Fibroblast of skin of scalp (primary cell): ENCODE measurements at regions not wholly inside any gene's neighbourhood (a gene's known extent, or its start where the extent isn't known, plus 50 kb on each side); places are given as distances from the start of the nearest gene placed in this dataset.
"Not testable (repeated sequence)": the region's sequence is repeated elsewhere in the genome, so short reads cannot be mapped to it uniquely, and the experiment has no call there.

Experiments used
- DNase-seq: peaks from one replicate; pipeline ENCODE4 v3.0.0-alpha.2; 2013

GRCh38 chr4:17436047-17436749 is 75.7 kb downstream of the QDPR start:
- DNase-seq, result not testable (repeated sequence)

- peak; percentile 6 for DNase-seq
These were observed 78.1 kb downstream of the QDPR start for GRCh38 chr4:17433827-17434226.

DNA sequence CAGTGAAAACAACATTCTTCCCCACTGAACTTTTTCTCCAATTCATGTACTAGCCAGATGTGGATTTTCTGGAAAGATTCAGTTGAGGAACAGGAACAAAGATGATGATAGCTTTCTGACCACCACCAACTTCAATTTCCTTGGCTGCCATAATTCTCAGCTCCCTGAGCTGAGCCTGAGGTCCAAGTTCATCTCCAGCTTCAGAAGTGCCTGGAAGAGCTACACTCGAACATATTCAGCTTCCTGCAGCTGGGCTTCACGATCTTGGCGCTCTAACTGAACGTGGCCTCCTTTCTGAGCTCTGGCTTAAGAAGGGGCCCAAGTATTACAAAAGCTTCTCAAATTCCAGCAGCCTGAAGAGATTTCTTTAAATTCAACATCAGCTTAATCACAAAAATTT is 83.9 kb downstream of the QDPR start:
- DNase-seq, result no peak

GRCh38 chr4:17426222-17426621 is 85.7 kb downstream of the QDPR start:
- DNase-seq, result no peak

DNA sequence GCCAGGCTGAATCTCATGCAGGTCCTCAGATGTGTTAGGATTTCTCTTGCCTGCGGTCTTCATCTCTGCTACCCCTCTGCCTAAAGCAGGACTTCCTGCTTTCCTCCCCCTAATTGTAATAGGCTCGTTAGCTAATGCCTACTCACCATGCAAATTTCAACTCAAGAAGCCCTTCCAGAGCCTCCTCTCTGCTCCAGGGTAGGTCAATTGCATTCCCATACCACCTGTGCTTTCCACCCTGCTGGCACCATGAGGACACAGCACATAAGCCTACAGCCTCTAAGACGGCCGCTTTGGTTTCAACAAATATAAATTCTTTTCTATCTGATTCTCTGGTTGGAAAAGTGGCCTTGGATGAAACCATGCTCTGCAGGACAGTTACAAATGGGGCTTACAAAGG is 93.9 kb downstream of the QDPR start:
- no peak for DNase-seq

- no peak for DNase-seq
These were observed 97.5 kb downstream of the QDPR start for GRCh38 chr4:17414392-17414791.

GRCh38 chr4:17400686-17401085 is 111.2 kb downstream of the QDPR start:
- DNase-seq, result peak; percentile 18

DNA sequence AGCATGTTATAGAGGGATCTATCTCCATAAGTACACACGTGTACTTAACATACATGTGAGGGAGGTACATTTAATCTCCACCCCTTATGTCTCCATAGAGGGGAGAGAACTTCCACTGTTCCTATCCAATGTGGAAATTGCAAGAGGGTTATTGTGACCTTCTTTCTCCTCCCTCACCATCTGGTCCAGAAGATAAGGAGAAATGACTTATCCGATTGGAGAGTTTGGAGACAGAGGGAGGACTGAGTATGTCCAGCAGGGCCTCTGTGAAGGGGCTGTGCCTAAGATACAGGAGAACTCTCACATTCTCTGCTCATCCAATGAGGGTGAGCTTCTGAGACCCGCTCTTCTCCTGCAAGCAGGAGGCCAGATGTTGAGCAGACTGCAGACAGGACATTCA is 113.1 kb downstream of the QDPR start:
- DNase-seq, result no peak

DNA sequence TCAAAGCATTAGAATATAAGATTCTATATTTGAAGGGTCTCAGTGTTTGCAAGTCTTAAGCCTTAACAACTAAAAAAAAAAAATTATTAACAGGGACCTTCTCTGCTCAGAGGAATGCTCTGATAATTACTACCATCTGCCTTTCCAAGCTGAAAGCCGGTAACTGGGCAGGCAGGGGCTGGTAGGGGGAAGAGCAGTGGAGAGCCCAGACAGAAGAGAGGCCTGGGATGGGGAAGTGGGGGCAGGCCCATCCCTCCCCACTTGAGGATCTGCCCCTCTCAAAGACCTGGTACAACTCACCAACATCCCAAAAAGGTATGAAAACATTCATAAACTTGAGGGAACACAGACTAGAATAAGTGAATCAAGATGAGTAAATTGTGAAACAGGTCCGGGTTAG is 113.9 kb downstream of the QDPR start:
- peak; percentile 5 for DNase-seq

GRCh38 chr4:17397611-17398010 is 114.3 kb downstream of the QDPR start:
- no peak for DNase-seq

DNA sequence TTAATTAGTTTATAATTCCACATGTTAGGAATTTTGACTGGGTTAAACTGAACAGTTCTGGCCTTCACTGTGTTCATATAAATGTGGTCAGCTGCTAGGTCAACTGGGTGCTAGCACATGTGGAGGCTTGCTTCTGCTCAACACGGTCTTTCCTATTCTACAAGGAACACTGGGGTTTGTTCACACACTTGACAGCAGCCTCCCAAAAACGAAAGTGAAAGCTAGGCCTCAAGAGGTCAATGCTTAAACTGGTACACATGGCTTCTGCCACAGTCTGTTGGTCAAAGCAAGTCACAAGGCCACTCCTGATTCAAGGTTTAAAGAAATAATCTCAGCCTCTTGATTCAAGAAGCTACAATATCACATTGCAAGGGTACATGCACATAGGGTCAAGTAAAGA is 126.5 kb downstream of the QDPR start:
- DNase-seq, result peak; percentile 34

DNA sequence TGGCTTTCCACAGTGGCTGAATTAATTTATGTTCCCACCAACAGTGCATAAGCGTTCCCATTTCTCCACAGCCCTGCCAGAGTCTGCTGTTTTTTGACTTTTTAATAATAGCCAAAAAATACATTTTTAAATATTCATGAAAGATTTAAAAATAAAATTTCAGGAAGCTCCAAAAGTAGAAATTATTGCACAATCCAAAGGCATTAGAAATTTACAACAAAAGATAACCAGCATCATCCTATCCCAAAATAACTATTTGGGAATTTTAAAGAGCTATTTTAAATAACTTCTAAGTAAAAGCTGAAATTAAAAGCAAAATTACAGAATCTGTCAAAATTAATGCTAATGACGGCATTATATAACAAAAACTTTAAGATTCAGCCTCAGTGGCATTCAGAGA is 131.5 kb downstream of the QDPR start:
- no peak for DNase-seq

- DNase-seq, result peak; percentile 12
These were observed 135.7 kb downstream of the QDPR start for GRCh38 chr4:17376205-17376604.

GRCh38 chr4:17373666-17374065 is 138.2 kb downstream of the QDPR start:
- no peak for DNase-seq

- no peak for DNase-seq
These were observed 141.1 kb downstream of the QDPR start for GRCh38 chr4:17370818-17371217.

GRCh38 chr4:17368408-17368807 is 143.5 kb downstream of the QDPR start:
- no peak for DNase-seq

GRCh38 chr4:17367201-17367600 is 144.7 kb downstream of the QDPR start:
- DNase-seq, result peak; percentile 7

- DNase-seq, result peak; percentile 20
These were observed 145.4 kb downstream of the QDPR start for GRCh38 chr4:17366496-17366895.

DNA sequence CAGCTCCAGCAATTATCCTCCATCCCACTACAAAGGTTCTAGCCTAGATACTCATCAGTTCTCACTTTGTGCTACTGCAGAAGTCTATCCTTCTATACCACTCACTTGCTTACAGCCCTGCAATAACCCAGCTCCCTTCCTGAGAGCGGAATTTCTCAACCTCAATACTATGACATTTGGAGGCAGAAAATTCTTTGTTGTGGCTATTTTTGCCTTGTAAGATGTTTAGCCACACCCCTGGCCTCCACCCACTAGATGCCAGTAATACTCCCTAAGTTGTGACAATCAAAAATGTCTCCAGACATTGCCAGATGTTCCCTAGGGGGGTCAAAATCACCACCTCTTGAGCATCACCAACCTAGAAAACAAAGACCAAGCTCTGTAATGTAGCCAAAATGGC is 149.5 kb downstream of the QDPR start:
- no peak for DNase-seq

- peak; percentile 19 for DNase-seq
These were observed 153.6 kb downstream of the QDPR start for GRCh38 chr4:17358241-17358640.

DNA sequence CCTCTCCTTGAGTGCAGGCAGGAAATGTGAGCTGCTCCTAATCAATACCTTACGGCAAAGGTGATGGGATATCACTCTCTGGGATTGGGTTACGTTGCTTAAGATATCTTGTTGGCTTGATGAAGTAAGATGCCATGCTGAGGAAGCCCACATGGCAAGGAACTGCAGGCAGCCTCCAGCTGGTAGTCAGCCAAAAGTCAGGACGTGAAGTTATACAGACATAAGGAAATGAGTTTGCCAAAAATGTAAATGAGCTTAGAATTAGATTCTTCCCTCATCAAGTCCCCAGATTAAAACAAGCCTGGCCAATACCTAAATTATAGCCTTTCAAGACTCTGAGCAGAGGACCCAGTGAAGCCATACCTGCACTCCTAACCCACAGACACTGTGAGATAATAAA is 155.0 kb downstream of the QDPR start:
- DNase-seq, result no peak

DNA sequence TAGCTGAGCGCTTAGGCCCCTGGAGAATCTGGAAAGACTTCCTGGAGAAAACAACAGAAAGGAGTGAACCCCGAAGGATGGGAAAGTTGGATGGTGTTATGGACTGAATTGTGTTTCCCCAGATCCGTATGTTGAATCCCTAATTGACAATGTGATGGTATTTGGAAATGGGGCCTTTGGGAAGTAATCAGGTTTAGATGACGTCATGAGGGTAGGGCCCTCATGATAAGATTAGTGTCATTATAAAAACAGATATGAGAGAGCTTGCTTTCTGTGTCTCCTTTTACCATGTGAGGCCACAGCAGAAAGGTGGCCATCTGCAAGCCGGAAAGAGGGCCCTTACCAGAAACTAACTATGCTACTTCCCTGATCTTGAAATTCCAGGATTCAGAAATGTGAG is 159.5 kb downstream of the QDPR start:
- DNase-seq, result no peak

GRCh38 chr4:17347445-17347844 is 164.4 kb downstream of the QDPR start:
- DNase-seq, result peak; percentile 31

- DNase-seq, result no peak
These were observed 172.5 kb downstream of the QDPR start for GRCh38 chr4:17339376-17339775.

- no peak for DNase-seq
These were observed 174.9 kb downstream of the QDPR start for GRCh38 chr4:17336986-17337385.
